Uterus (tissue), 2 donors: ENCODE measurements at regions not wholly inside any gene's neighbourhood (a gene's known extent, or its start where the extent isn't known, plus 50 kb on each side); places are given as distances from the start of the nearest gene placed in this dataset.

ENCODE experiments used
- CTCF ChIP-seq, 4 experiments: fragments of 200-600 bp in 2 of 4; fragments of 450-650 bp in 2 of 4; sonication (generic) in 2 of 4; IDR thresholded peaks; one replicate each; pipeline ENCODE4 v1.5.1; 2016 to 2019; ENCODE audit warnings: antibody characterized with exemption in 4 of 4, mild to moderate bottlenecking in 2 of 4, moderate library complexity in 1 of 4
- POLR2A ChIP-seq, 2 donors: fragments of 450-650 bp; IDR thresholded peaks; one replicate each; pipeline ENCODE4 v1.6.1; 2016; ENCODE audit warnings: antibody characterized with exemption in 2 of 2, mild to moderate bottlenecking in 1 of 2, moderate library complexity in 1 of 2

- TF ChIP-seq CTCF (IDR thresholded peaks at IDR 0.05) (no peak), POLR2A (IDR thresholded peaks at IDR 0.05) (no peak)
These were observed 110.8 kb downstream of the MFSD1 start for GRCh38 chr3:158912621-158913020.
